SU-DHL-6 (cell line): ENCODE measurements at regions not wholly inside any gene's neighbourhood (a gene's known extent, or its start where the extent isn't known, plus 50 kb on each side); places are given as distances from the start of the nearest gene placed in this dataset.

Source experiments
- EZH2phosphoT487 ChIP-seq: fragments of 200-600 bp; sonication (generic), shearing (Covaris generic); conservative IDR thresholded peaks from 2 replicates; pipeline ENCODE4 v1.6.1; 2018; ENCODE audit warnings: mild to moderate bottlenecking, antibody characterized with exemption, low read length, moderate library complexity, mixed read lengths
- TF ChIP-seq, protein P1 (sequence below): fragments of 200-600 bp; sonication (generic); IDR thresholded peaks from one replicate; pipeline ENCODE4 v1.5.1; 2017; ENCODE audit warnings: antibody characterized with exemption, mild to moderate bottlenecking, low read length, moderate library complexity; ENCODE audit not compliant: insufficient read depth, poor library complexity, severe bottlenecking

DNA sequence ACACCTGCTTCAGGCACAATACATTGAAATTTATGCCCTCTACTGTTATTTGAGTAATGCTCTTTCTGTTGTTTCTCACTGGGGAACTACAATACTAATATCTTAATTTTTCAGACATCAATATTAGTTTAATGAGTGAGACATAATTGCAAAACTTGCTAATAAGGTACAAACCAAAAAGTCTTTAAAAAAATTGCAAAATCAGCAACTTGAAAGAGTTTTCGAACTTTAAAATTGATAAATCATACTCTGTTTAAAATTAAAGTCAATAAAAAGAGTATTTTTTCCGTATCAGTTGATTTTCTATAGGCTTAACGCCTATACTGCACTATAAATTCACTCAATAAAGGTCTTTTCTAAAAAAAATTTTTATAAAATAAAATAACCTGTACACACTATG, 1735.9 kb upstream of the SEL1L start:
- TF ChIP-seq, protein P1, sequence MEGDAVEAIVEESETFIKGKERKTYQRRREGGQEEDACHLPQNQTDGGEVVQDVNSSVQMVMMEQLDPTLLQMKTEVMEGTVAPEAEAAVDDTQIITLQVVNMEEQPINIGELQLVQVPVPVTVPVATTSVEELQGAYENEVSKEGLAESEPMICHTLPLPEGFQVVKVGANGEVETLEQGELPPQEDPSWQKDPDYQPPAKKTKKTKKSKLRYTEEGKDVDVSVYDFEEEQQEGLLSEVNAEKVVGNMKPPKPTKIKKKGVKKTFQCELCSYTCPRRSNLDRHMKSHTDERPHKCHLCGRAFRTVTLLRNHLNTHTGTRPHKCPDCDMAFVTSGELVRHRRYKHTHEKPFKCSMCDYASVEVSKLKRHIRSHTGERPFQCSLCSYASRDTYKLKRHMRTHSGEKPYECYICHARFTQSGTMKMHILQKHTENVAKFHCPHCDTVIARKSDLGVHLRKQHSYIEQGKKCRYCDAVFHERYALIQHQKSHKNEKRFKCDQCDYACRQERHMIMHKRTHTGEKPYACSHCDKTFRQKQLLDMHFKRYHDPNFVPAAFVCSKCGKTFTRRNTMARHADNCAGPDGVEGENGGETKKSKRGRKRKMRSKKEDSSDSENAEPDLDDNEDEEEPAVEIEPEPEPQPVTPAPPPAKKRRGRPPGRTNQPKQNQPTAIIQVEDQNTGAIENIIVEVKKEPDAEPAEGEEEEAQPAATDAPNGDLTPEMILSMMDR: no peak
- TF ChIP-seq EZH2phosphoT487: no peak
